ENCODE measurements at regions not wholly inside any gene's neighbourhood (a gene's known extent, or its start where the extent isn't known, plus 50 kb on each side); places are given as distances from the start of the nearest gene placed in this dataset.

DNA sequence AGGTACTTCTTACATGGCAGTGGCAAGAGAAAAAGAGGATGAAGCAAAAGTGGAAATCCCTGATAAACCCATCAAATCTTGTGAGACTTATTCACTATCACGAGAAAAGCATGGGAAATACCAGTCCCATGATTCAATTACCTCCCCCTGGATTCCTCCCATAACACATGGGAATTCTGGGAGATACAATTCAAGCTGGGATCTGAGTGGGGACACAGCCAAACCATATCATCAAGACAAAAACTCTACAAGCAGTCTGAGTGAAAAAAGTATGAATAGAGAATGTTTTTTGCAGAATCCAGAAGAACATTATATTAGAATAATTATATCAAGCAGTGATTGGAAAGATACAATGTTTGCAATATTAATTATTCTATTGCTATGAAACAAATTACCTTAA is 893.7 kb downstream of the FAM181B start:
- TF ChIP-seq SP1 (IDR thresholded peaks at IDR 0.05) (no peak), HDGF (IDR thresholded peaks at IDR 0.05; ENCODE audit: borderline replicate concordance) (no peak), SUZ12 (IDR thresholded peaks at IDR 0.05) (no peak), ARNT (IDR thresholded peaks at IDR 0.05) (no peak), FOXM1 (IDR thresholded peaks at IDR 0.05; ENCODE audit: borderline replicate concordance) (no peak), BHLHE40 (IDR thresholded peaks at IDR 0.05; ENCODE audit: borderline replicate concordance) (no peak), NFRKB (IDR thresholded peaks at IDR 0.05) (no peak), FOXA1 (IDR thresholded peaks at IDR 0.05) (no peak), TARDBP (IDR thresholded peaks at IDR 0.05) (no peak), ELF4 (IDR thresholded peaks at IDR 0.05) (no peak), CTBP1 (IDR thresholded peaks at IDR 0.05; ENCODE audit: borderline replicate concordance) (no peak), FOXK2 (IDR thresholded peaks at IDR 0.05) (no peak)
- TF ChIP-seq, protein P1, sequence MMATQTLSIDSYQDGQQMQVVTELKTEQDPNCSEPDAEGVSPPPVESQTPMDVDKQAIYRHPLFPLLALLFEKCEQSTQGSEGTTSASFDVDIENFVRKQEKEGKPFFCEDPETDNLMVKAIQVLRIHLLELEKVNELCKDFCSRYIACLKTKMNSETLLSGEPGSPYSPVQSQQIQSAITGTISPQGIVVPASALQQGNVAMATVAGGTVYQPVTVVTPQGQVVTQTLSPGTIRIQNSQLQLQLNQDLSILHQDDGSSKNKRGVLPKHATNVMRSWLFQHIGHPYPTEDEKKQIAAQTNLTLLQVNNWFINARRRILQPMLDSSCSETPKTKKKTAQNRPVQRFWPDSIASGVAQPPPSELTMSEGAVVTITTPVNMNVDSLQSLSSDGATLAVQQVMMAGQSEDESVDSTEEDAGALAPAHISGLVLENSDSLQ (IDR thresholded peaks at IDR 0.05) = no peak
